ENCODE measurements at regions not wholly inside any gene's neighbourhood (a gene's known extent, or its start where the extent isn't known, plus 50 kb on each side); places are given as distances from the start of the nearest gene placed in this dataset.

DNA sequence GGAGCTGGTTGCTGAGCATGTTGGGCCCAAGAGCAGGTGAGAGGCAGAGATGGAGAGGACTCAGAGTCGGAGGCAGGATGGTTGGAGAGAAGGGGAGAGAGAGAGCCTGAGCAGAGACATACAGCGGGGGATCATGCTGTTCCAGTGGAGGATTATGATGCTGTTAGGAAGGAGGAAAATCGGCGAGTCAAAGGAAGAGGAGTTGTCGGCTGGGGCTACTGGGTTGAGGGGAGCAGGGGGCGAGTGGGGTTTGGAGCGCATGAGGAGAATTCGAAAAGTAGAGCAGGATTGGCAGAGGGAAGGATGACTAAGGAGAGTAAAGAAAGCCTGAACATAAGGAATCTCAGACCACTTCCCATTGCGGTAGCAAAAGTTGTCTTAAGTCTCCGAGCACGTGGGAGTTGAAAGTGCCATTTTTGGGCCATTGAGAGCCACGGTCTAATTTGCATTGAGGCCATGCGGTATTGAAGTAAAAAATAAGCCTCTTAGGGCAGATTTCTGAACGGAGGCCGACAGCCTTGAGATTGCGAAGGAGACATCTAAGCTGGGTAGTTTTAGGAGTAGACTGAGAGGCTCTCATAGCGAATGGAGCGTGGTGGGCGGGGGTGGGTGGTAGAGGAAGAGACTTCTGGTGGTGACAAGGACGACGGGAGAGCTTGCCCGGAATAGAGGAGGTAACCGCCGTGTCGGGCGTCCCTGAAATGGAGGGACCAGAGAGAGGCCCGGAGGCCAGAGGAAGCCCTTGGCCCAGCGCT is 140.4 kb upstream of the ETV3 start:
- H3K27ac ChIP-seq (ENCODE audit: insufficient read depth, low read length) = no peak overlapping the region
- no peaks in the 10 kb centered on the region for H3K9me3 ChIP-seq (ENCODE audit: control insufficient read depth, insufficient read depth, low read depth, low read length)
- no peak overlapping the region for H3K4me2 ChIP-seq (ENCODE audit: extremely low read depth, insufficient read depth, low read length)
- no peak for DNase-seq (ENCODE audit: low read depth in 2 of 2)
- H3K27me3 ChIP-seq (ENCODE audit: control insufficient read depth, insufficient read depth, low read length) = no peaks in the 10 kb centered on the region
- no peak overlapping the region for H3K4me3 ChIP-seq (replicated peaks in 1 of 4; ENCODE audit: control extremely low read depth in 1 of 4, insufficient read depth in 1 of 4, low read depth in 3 of 4, low read length in 4 of 4)
- no peak for TF ChIP-seq EZH2 (IDR thresholded peaks at IDR 0.05; ENCODE audit: low read length, missing control alignments)
- no peak overlapping the region for H2AFZ ChIP-seq (ENCODE audit: low read length)
- H3K9ac ChIP-seq (ENCODE audit: insufficient read depth, low read length) = no peak overlapping the region
- no peaks in the 10 kb centered on the region for H3K36me3 ChIP-seq (ENCODE audit: control insufficient read depth, insufficient read depth, low read length)
- H3K79me2 ChIP-seq (ENCODE audit: control insufficient read depth, insufficient read depth, low read length) = no peaks in the 10 kb centered on the region
- H4K20me1 ChIP-seq (ENCODE audit: control insufficient read depth, extremely low read depth, insufficient read depth, low read length) = no peaks in the 10 kb centered on the region
- no peaks in the 10 kb centered on the region for H3K4me1 ChIP-seq (ENCODE audit: control insufficient read depth, extremely low read depth, insufficient read depth, low read length)

DNA sequence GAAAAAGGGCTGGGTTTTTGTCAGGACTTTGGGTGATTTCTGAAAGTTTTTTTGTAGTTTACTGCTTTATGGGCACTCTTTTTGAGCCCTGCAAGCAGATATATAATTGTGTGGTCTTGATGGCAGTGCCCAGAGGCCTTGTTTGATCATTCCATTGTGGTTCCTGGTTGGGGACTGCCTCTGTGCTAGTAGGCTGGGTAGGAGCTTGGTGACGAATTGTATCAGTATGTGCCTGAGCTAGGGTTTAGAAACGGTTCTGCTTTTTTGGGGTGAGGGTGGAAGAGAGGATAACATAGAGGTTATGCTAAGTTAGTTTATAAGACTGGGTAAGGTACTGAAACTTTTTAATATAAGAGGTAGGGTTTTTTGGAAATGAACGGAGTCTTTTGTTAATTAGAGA is 139.7 kb upstream of the ETV3 start:
- Histone ChIP-seq H3K27ac (ENCODE audit: insufficient read depth, low read length) (no peak overlapping the region), H3K4me1 (ENCODE audit: control insufficient read depth, extremely low read depth, insufficient read depth, low read length) (no peaks in the 10 kb centered on the region)

DNA sequence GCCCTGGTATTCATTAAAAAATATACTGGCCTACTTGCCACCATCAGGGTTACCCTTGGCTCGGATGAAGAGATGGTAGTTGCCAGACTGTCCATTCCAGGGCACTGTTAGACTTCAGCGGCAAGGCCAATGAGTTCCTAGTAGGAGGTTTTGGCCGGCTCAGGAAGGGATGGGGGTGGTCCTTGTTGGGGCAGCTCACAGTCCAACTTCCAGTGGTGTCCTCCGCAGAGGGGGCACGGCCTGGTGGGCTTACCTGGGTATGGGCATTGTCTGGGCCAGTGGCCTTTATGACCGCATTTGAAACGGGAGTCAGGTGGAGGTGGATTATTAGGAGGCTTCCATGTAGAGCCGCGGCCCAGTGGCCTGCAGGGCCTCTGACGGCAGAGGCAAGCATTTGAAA is 139.1 kb upstream of the ETV3 start:
- no peak overlapping the region for H3K27ac ChIP-seq (ENCODE audit: insufficient read depth, low read length)
- DNase-seq (ENCODE audit: low read depth in 2 of 2) = no peak
- H3K36me3 ChIP-seq (ENCODE audit: control insufficient read depth, insufficient read depth, low read length) = no peaks in the 10 kb centered on the region
- H3K9ac ChIP-seq (ENCODE audit: insufficient read depth, low read length) = no peak overlapping the region
- no peaks in the 10 kb centered on the region for H3K79me2 ChIP-seq (ENCODE audit: control insufficient read depth, insufficient read depth, low read length)
- H3K4me1 ChIP-seq (ENCODE audit: control insufficient read depth, extremely low read depth, insufficient read depth, low read length) = no peaks in the 10 kb centered on the region
- H4K20me1 ChIP-seq (ENCODE audit: control insufficient read depth, extremely low read depth, insufficient read depth, low read length) = no peaks in the 10 kb centered on the region
- H3K4me2 ChIP-seq (ENCODE audit: extremely low read depth, insufficient read depth, low read length) = no peak overlapping the region
- no peak overlapping the region for H2AFZ ChIP-seq (ENCODE audit: low read length)
- H3K4me3 ChIP-seq (replicated peaks in 1 of 4; ENCODE audit: control extremely low read depth in 1 of 4, insufficient read depth in 1 of 4, low read depth in 3 of 4, low read length in 4 of 4) = no peak overlapping the region
- H3K9me3 ChIP-seq (ENCODE audit: control insufficient read depth, insufficient read depth, low read depth, low read length) = no peaks in the 10 kb centered on the region
- H3K27me3 ChIP-seq (ENCODE audit: control insufficient read depth, insufficient read depth, low read length) = no peaks in the 10 kb centered on the region
- TF ChIP-seq CTCF (conservative IDR thresholded peaks at IDR 0.05 in 1 of 2, IDR thresholded peaks at IDR 0.05 in 1 of 2; ENCODE audit: low read depth in 1 of 2, low read length in 2 of 2) = no peak

More for the DNA sequence above, 139.7 kb upstream of the ETV3 start:
- no peak for DNase-seq (ENCODE audit: low read depth in 2 of 2)
- Histone ChIP-seq H3K4me2 (ENCODE audit: extremely low read depth, insufficient read depth, low read length) (no peak overlapping the region), H3K4me3 (replicated peaks in 1 of 4; ENCODE audit: control extremely low read depth in 1 of 4, insufficient read depth in 1 of 4, low read depth in 3 of 4, low read length in 4 of 4) (no peak overlapping the region), H4K20me1 (ENCODE audit: control insufficient read depth, extremely low read depth, insufficient read depth, low read length) (no peaks in the 10 kb centered on the region), H2AFZ (ENCODE audit: low read length) (no peak overlapping the region), H3K9me3 (ENCODE audit: control insufficient read depth, insufficient read depth, low read depth, low read length) (no peaks in the 10 kb centered on the region), H3K79me2 (ENCODE audit: control insufficient read depth, insufficient read depth, low read length) (no peaks in the 10 kb centered on the region), H3K27me3 (ENCODE audit: control insufficient read depth, insufficient read depth, low read length) (no peaks in the 10 kb centered on the region), H3K9ac (ENCODE audit: insufficient read depth, low read length) (no peak overlapping the region), H3K36me3 (ENCODE audit: control insufficient read depth, insufficient read depth, low read length) (no peaks in the 10 kb centered on the region)
- TF ChIP-seq CTCF (conservative IDR thresholded peaks at IDR 0.05 in 1 of 2, IDR thresholded peaks at IDR 0.05 in 1 of 2; ENCODE audit: low read depth in 1 of 2, low read length in 2 of 2) (no peak), EZH2 (IDR thresholded peaks at IDR 0.05; ENCODE audit: low read length, missing control alignments) (no peak)

All from fibroblast of lung (primary cell).